ENCODE measurements at regions not wholly inside any gene's neighbourhood (a gene's known extent, or its start where the extent isn't known, plus 50 kb on each side); places are given as distances from the start of the nearest gene placed in this dataset.
"Not testable (repeated sequence)": the region's sequence is repeated elsewhere in the genome, so short reads cannot be mapped to it uniquely, and the experiment has no call there.

DNA sequence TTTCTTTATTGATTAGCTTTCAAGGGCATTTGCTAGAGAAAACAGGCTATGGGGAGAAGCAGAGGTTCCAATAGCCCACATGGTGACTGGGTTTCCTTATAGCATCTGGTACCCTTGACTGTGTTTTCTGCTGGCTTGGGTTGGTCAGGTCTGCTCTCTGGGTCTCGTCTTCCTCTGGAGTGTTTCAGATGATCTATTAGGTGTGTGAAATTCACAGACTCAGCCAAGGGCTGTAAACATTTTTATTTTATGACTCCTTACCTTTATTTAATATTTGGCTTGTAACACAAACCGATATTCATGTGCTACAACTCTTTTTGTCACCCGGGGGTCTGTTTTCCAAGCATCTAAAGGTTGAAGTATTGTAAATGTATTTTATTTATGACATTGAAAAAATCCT, 338.9 kb downstream of the GADD45G start:
- H3K4me3 ChIP-seq (replicated peaks; ENCODE audit: low read depth, low read length), result no peak overlapping the region
- TF ChIP-seq, protein P1, sequence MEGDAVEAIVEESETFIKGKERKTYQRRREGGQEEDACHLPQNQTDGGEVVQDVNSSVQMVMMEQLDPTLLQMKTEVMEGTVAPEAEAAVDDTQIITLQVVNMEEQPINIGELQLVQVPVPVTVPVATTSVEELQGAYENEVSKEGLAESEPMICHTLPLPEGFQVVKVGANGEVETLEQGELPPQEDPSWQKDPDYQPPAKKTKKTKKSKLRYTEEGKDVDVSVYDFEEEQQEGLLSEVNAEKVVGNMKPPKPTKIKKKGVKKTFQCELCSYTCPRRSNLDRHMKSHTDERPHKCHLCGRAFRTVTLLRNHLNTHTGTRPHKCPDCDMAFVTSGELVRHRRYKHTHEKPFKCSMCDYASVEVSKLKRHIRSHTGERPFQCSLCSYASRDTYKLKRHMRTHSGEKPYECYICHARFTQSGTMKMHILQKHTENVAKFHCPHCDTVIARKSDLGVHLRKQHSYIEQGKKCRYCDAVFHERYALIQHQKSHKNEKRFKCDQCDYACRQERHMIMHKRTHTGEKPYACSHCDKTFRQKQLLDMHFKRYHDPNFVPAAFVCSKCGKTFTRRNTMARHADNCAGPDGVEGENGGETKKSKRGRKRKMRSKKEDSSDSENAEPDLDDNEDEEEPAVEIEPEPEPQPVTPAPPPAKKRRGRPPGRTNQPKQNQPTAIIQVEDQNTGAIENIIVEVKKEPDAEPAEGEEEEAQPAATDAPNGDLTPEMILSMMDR (IDR thresholded peaks at IDR 0.05; ENCODE audit: low read length, missing control alignments), result no peak
- no peak for DNase-seq (ENCODE audit: low read depth)

DNA sequence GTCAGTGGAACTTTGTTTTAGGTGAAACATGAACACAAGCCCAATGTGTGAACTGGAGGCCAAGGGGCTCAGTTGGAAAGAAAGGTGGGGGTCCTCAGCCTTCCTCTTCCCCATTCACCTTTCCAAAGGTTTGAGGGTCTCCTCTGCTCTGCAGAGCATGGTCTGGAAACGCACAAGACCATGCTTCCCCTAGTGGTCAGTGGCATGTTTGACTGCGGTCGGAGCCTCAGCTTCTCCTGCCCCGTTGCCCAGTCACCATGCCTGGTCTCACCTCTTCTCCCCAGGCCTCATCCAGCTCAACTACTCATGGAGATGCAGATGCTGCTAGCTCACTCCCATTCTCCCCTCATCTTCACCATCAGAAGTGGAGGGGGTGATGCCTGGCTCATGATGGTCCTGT, 340.3 kb downstream of the GADD45G start:
- no peak for DNase-seq (ENCODE audit: low read depth)
- TF ChIP-seq, protein P1 (IDR thresholded peaks at IDR 0.05; ENCODE audit: low read length, missing control alignments), result no peak
- no peak overlapping the region for H3K4me3 ChIP-seq (replicated peaks; ENCODE audit: low read depth, low read length)

DNA sequence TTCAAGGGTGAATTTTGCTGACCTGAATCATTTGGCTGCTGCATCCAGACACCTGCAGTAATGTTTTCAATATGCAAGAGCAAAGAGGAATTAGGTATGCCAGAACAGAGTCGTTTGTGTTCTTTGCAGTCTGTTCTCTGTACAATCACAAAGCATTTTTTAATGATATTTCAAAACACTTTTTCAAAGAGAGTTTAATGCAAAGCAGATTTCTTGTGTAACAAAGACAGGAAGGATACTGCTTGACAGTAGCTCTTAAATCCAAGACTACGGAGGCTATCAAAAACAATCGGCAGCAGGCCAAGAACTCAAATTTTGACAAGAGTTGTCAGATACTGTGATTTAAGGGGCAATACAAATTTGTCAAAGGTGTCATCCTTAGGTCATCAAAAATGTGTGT, 341.9 kb downstream of the GADD45G start:
- no peak for DNase-seq (ENCODE audit: low read depth)
- no peak overlapping the region for H3K4me3 ChIP-seq (replicated peaks; ENCODE audit: low read depth, low read length)
- TF ChIP-seq, protein P1 (IDR thresholded peaks at IDR 0.05; ENCODE audit: low read length, missing control alignments), result no peak

DNA sequence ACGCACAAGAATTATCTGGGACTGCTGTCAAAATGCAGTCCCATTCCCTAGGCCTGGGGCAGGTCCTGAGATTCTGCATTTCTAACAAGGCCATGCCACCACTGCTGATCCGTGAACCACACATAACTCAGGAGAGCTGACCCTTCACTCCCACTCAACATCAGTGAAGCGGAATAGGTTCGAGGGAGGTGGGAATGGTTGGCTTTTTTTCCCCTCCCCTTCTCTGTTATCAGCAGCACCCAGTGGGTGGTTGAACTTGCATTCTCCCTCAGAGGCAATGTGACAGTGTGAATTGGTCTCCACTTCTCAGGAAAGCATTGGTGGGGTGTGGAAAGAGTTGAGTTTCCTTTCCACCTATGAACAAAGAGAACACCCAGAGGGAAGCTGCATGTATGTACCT, 344.3 kb downstream of the GADD45G start:
- TF ChIP-seq, protein P1 (IDR thresholded peaks at IDR 0.05; ENCODE audit: low read length, missing control alignments), result no peak
- H3K4me3 ChIP-seq (replicated peaks; ENCODE audit: low read depth, low read length), result no peak overlapping the region
- DNase-seq (ENCODE audit: low read depth), result no peak

DNA sequence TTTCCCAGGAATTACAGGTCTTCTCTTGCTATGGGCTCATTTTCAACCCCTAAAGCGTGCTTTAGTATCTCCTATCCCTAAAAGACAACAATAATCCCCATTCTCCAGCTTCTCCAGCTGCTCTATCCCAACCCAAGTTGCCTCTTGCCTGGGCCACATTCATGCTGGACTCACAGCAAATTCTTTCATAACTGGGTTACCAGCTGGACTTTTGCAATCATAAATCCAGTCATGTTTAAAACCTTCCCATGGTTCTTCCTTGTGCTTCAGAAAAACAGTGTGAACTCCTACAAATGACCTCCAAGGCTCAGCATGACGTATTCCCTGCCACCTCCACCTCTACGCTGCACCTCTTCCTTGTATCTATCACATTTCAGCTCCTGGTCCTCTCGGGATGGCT, 346.9 kb downstream of the GADD45G start:
- H3K4me3 ChIP-seq (replicated peaks; ENCODE audit: low read depth, low read length), result no peak overlapping the region
- TF ChIP-seq, protein P1 (IDR thresholded peaks at IDR 0.05; ENCODE audit: low read length, missing control alignments), result no peak
- no peak for DNase-seq (ENCODE audit: low read depth)

DNA sequence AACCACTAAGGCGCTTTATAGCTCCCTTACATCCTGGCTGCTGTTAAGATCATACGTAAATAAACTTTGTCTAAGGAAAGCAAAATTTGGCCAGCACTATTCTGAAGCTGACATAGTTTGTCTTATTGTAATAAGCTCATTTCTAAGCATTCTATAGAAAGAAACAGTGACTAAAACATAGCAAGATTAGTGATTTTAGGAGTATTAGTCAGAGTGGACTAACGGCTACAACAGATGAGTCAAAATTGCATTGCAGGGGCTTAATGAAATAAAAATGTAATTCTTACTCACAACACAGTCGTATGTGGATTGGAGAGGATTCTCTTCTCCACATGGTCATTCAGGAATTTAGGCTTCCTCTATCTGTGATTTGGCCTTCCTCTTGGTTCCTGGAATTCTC, 347.6 kb downstream of the GADD45G start:
- DNase-seq (ENCODE audit: low read depth), result no peak
- H3K4me3 ChIP-seq (replicated peaks; ENCODE audit: low read depth, low read length), result no peak overlapping the region
- TF ChIP-seq, protein P1 (IDR thresholded peaks at IDR 0.05; ENCODE audit: low read length, missing control alignments), result no peak

DNA sequence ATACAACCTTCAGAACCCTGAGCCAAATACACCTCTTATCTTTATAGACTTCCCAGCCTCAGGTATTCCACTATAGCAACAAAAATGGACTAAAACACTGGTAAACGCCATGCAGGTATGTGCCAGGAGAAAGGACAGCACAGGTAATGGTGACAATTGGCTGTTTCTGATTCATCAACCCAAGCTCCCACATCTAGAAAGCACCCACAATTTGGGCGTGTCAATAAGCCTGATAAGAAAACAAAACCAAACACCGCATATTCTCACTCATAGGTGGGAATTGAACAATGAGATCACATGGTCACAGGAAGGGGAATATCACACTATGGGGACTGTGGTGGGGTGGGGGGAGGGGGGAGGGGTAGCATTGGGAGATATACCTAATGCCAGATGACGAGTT, 348.5 kb downstream of the GADD45G start:
- DNase-seq (ENCODE audit: low read depth), result not testable (repeated sequence)

More for the DNA sequence above, 348.5 kb downstream of the GADD45G start:
- H3K4me3 ChIP-seq (replicated peaks; ENCODE audit: low read depth, low read length), result not testable (repeated sequence)
